C1 segment of cervical spinal cord (tissue), 14 donors: ENCODE measurements at regions not wholly inside any gene's neighbourhood (a gene's known extent, or its start where the extent isn't known, plus 50 kb on each side); places are given as distances from the start of the nearest gene placed in this dataset.
"Not testable (repeated sequence)": the region's sequence is repeated elsewhere in the genome, so short reads cannot be mapped to it uniquely, and the experiment has no call there.

ENCODE experiments used
- DNase-seq, 14 donors: peaks; one replicate each; lab custom pipeline; 2025; lab: John Stamatoyannopoulos, UW

- DNase-seq, result no peak
These were observed 413.9 kb downstream of the RPS6KC1 start for GRCh38 chr1:213464786-213465460.

DNA sequence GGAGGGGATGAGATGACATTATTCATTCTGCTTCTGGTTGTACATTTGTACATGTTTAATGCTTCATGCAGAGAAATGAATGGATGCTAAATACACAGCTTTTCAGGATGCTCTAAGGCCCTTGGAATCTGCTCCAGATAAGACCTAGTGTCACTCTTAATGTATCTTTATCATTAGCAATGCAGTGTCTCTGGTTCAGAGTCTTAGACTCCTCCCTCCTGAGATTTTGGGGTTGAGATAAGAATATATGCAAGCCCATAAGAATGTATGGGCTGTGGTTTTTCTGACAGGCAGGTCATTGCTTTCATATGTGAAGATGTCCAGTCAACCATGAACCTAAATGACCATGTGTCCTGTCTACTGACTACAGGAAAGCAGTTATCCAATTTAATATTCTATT lies 415.5 kb downstream of the RPS6KC1 start:
- no peak for DNase-seq

DNA sequence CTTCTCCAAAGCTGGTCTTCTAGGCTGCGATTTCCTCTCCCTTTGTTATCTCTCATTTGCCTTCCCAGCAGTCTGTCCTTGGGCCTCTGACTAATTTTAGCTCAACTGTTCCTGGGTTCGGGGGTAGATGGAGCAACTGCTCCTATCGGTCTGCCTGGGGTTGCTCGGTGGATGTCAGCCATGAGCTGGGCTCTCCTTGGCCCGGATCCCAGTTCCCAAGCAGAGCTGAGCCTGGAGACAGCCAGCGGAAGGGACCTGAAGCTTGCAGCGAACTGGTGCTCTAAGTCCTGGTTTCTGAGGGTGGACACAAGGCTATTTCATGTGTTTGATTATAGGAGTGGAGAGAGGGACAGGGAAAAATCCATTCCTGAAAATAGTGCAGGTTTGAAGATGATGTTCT lies 423.0 kb downstream of the RPS6KC1 start:
- peak in 2 of 14 donors; percentile 32 to 89 for DNase-seq

GRCh38 chr1:213481395-213481794 lies 430.4 kb downstream of the RPS6KC1 start:
- no peak for DNase-seq

DNA sequence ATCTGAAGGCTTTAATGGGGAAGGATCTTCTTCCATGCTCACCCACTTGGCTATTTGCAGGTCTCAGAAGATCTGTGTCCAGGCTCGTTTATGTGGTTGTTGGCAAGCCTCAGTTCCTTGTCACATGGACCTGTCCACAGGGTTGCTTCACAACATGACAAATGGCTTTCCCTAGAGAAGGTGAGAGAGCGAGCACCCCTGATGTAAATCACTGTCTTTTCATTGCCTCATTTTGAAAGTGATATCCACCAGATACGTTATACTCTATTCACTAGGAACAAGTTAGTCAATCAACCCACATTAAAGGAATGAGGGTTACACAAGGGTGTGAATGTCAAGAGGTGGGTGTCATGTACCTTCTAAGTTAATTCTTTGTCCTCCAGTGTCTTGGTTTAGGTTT lies 433.3 kb downstream of the RPS6KC1 start:
- no peak for DNase-seq

- DNase-seq, result no peak
These were observed 433.7 kb downstream of the RPS6KC1 start for GRCh38 chr1:213484758-213485157.

DNA sequence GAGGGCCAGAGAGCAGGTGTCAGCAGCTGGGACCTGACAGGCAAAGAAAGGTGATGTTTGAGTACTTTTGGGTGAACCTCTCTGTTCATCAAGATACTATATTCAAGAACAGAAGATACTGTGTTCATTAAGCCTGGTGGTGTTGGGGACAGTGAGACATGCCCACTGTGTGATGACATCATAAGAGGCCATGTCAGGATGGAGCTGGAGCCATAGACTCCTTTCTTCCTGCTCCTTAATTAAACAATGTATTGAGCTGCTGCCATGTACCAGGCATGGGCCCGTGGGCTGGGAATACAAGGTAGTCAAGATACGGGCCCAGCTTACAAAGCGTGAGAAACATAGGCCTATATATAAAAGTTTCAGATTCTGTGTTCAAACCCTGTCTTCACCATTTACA lies 435.4 kb downstream of the RPS6KC1 start:
- no peak for DNase-seq

DNA sequence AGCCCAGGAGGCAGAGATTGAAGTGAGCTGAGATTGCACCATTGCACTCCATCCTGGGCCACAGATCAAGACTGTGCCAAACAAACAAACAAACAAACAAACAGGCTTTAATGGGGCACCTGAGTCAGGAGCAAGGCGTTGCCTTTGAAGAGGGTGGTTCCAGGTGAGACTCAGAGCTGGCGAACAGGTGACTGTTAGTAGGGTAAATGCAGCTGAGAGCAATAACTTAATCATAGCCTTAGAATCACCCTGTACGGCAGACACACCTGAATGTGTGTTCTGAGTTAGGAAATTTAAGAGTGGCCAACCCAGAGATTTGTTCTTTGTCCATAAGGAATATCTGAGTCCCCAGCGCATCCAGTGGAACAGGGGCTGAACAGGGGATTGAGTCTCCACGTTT lies 440.4 kb downstream of the RPS6KC1 start:
- DNase-seq, result no peak

- DNase-seq, result no peak
These were observed 441.4 kb downstream of the RPS6KC1 start for GRCh38 chr1:213492161-213493041.

GRCh38 chr1:213499444-213499843 lies 448.4 kb downstream of the RPS6KC1 start:
- DNase-seq, result no peak

DNA sequence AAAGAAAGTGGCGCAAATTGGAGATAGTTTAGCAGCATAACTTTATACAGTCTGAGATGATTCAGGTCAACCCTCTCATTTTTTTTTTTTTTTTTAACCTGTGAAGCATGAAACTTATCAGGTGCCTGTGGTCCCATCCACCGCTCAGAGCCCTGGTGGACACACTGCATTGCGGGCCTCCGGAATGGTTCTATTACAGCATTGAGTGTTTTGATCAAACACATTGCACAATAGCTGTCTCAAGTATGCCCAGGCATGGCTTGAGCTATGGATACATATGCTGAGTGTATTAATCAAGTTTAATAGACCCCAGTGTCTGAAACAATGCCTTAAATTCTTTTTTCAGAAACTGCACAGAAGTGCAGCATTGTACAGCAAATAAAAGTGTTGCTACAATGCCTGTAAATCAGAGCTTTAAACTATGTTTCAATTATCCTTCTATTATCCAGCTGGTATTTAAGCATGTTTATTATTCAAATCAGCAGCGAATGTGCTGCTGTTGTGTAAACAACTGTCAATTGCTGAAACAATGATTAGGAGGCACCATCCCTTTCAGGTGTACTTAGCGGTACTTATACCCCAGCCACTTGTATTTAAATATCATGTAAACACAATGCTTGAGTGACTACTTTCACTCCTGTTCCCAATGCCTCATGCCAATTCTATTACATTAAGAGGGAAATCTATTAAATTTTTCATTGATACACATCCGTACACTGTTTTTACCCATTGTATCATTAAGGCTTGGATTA lies 456.6 kb downstream of the RPS6KC1 start:
- no peak for DNase-seq

DNA sequence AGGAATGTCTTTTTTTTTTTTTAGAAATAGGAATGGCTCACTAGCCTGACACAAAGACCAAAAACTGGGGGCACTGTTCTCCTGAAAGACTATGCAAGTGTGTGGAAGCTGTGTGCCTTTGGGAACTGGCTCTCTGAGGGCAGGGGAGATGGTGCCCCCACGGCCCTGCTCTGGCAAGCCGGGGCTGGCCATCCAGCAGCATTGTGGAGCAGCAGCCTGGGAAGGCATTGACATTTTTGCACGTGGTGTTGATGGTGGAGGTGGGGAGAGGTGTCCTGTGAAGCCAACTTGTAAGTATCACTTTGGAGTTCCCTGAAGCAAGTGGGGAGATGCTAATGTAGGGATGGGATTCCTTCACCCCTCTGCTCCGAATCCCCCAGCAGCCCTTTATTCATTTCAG lies 460.1 kb downstream of the RPS6KC1 start:
- no peak for DNase-seq

GRCh38 chr1:213512316-213512715 lies 461.3 kb downstream of the RPS6KC1 start:
- no peak for DNase-seq

- DNase-seq, result no peak
These were observed 462.0 kb downstream of the RPS6KC1 start for GRCh38 chr1:213513006-213513405.

DNA sequence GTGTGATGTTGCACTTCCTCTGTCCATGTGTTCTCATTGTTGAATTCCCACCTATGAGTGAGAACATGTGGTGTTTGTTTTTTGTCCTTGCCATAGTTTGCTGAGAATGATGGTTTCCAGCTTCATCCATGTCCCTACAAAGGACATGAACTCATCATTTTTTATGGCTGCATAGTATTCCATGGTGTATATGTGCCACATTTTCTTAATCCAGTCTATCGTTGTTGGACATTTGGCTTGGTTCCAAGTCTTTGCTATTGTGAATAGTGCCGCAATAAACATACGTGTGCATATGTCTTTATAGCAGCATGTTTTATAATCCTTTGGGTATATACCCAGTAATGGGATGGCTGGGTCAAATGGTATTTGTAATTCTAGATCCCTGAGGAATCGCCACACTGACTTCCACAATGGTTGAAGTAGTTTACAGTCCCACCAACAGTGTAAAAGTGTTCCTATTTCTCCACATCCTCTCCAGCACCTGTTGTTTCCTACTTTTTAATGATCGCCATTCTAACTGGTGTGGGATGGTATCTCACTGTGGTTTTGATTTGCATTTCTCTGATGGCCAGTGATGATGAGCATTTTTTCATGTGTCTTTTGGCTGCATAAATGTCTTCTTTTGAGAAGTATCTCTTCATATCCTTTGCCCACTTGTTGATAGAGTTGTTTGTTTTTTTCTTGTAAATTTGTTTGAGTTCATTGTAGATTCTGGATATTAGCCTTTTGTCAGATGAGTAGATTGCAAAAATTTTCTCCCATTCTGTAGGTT lies 463.6 kb downstream of the RPS6KC1 start:
- not testable (repeated sequence) for DNase-seq

DNA sequence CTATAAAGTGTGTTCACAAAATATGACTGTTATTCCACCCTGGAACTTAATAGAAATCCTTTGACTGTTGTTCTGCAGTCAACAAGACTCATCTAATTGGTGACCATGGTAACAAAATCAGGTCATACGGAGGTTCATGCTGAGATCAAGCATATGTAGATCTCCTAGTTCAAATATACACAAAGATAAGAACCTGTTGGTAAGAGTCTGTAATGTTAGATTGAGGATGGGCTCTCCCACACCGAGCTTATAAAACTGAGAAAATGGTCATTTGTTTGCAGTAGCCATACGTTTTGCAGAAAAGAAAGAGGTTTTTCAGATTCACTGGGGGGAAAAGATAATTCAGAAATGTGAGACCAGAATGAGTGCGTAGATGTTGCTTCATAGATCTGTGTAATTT lies 468.1 kb downstream of the RPS6KC1 start:
- peak in 1 of 14 donors; percentile 82 for DNase-seq

DNA sequence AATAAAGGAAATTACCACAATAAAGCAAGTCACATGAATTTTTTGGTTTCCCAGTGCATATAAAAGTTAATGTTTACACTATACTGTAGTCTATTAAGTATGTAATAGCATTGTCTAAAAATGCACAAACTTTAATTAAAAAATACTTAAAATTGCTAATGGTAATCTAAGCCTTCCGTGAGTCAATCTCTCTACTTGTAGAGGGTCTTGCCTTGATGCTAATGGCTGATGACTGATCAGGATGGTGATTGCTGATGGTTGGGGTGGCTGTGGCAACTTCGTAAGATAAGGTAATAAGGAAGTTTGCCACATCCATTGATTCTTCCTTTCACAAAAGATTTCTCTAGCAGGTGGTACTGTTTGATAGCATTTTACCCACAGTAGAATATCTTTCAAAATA lies 466.6 kb upstream of the PROX1 start:
- no peak for DNase-seq

GRCh38 chr1:213523781-213524398 lies 463.9 kb upstream of the PROX1 start:
- peak in 3 of 14 donors; percentile 3 to 90 (median 31) for DNase-seq

DNA sequence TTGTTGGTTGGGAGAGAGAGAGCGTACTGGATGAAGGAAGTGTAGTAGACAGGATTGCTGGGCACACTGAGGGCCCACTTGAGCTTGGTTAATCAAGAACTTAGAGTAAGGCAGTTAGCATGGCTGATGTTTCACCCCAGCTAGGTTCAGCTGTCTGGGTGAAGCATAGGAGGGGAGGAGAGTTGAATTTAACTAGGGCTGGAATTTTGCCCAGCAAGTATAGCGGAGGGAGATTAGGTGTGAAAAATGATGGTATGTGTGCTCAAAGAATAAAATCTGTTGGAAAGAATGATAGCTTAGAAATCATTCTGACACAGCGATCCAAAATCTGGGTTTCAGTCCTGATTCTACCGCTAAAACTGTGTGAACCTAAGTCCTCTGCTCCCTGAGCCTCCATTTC lies 461.5 kb upstream of the PROX1 start:
- no peak for DNase-seq

GRCh38 chr1:213530611-213531320 lies 457.0 kb upstream of the PROX1 start:
- DNase-seq, result peak in 1 of 14 donors; percentile 57
